Activated T-cell treated with anti-CD3 and anti-CD28 coated beads, Interleukin-2, amount 50 U/mL, for 72 hours (primary cell): ENCODE measurements at regions not wholly inside any gene's neighbourhood (a gene's known extent, or its start where the extent isn't known, plus 50 kb on each side); places are given as distances from the start of the nearest gene placed in this dataset.

Experiments used
- ATAC-seq, 2 donors: fragments of 150-1000 bp; cut with Tn5 transposase; replicated peaks in 1 of 2; 2 replicates each; pipeline ENCODE4 v1.10.0; 2021; ENCODE audit warnings: moderate library complexity in 2 of 2, mild to moderate bottlenecking in 1 of 2
- DNase-seq, 2 donors: peaks; one replicate each; pipeline ENCODE4 v3.0.0; 2021 to 2022; ENCODE audit warnings: mixed read lengths in 1 of 2
- H3K27ac Mint-ChIP-seq: one replicate; pipeline ENCODE4 v1.8.0; 2022; ENCODE audit warnings: mild to moderate bottlenecking, moderate library complexity, mixed read lengths
- H3K27me3 Mint-ChIP-seq: one replicate; pipeline ENCODE4 v1.8.0; 2022; ENCODE audit warnings: low read depth, mixed read lengths
- H3K36me3 Mint-ChIP-seq, 2 donors: one replicate each; pipeline ENCODE4 v1.8.0; 2022; ENCODE audit warnings: mixed read lengths in 2 of 2, mild to moderate bottlenecking in 1 of 2; ENCODE audit not compliant: insufficient read depth in 2 of 2
- H3K4me1 Mint-ChIP-seq: one replicate; pipeline ENCODE4 v1.8.0; 2022; ENCODE audit warnings: low read depth, mixed read lengths
- H3K4me3 Mint-ChIP-seq, 2 donors: one replicate each; pipeline ENCODE4 v1.8.0; 2022; ENCODE audit warnings: mild to moderate bottlenecking in 2 of 2, mixed read lengths in 2 of 2, moderate library complexity in 2 of 2
- H3K9me3 Mint-ChIP-seq, 2 donors: one replicate each; pipeline ENCODE4 v1.8.0; 2022; ENCODE audit warnings: mixed read lengths in 2 of 2

GRCh38 chr14:48751293-48751692 lies 834.9 kb downstream of the RPS29 start:
- peaks cover 2 to 3% of the 10 kb centered on the region in 2 donors for H3K9me3 Mint-ChIP-seq
- H3K27ac Mint-ChIP-seq = no peak overlapping the region
- H3K4me3 Mint-ChIP-seq = no peak overlapping the region
- H3K36me3 Mint-ChIP-seq = no peaks in the 10 kb centered on the region
- no peaks in the 10 kb centered on the region for H3K4me1 Mint-ChIP-seq
- ATAC-seq (no peak), DNase-seq (no peak)
- no peaks in the 10 kb centered on the region for H3K27me3 Mint-ChIP-seq

DNA sequence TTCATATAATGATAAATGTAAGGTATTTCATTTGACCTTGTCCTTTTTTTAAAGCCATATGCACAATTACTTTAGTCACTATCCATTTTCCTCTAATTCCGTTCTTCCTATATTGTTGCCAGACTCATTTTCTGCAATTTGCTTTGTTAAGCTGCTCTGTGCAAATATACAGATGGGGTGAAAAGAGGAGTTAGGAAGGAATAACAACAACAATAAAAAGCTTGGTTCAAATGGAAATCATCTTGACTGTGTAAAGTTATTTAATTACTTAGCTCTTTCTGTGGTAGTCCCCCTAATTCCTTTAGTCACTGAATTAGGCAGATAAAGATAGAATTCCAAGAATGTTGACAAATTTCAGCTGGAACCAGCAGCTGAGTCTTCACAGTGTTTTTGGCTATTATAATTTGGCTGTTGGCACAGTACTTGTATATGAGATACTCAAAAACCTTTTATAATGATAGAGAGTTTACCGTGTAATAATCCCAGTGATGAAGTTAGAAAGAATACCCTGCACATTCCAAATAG lies 838.0 kb downstream of the RPS29 start:
- DNase-seq (no peak), ATAC-seq (no peak)
- no peak overlapping the region for H3K4me3 Mint-ChIP-seq
- H3K36me3 Mint-ChIP-seq = no peaks in the 10 kb centered on the region
- H3K4me1 Mint-ChIP-seq = no peaks in the 10 kb centered on the region
- peaks cover 2 to 3% of the 10 kb centered on the region in 2 donors for H3K9me3 Mint-ChIP-seq
- H3K27me3 Mint-ChIP-seq = no peaks in the 10 kb centered on the region
- no peak overlapping the region for H3K27ac Mint-ChIP-seq

- Mint-ChIP-seq H3K27me3 (no peaks in the 10 kb centered on the region), H3K4me3 (no peak overlapping the region), H3K27ac (no peak overlapping the region), H3K36me3 (no peaks in the 10 kb centered on the region), H3K9me3 (peaks cover 2 to 3% of the 10 kb centered on the region in 2 donors), H3K4me1 (no peaks in the 10 kb centered on the region)
- no peak for DNase-seq
- no peak for ATAC-seq
Measured at GRCh38 chr14:48747561-48748089, 838.6 kb downstream of the RPS29 start.

DNA sequence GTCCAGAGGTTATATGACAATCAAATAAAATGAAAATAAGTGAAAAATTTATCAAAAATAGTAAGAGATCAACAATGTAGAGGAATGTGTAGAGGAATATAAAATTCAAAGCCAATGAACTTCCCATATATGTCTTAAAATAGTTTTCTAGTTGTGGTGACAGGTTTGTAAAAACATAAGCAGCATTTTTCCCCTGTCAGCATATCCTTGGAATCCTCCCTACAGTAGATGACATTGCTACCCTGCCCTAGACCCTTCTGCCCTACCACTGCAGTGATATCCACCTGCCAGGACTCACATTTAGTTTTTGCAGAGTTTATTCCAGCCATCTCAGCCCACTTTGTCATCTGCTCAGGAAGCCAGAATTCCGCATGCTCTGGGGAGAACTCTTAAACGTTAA lies 842.0 kb downstream of the RPS29 start:
- Mint-ChIP-seq H3K4me1 (no peaks in the 10 kb centered on the region), H3K27me3 (no peaks in the 10 kb centered on the region), H3K9me3 (peaks cover 2 to 3% of the 10 kb centered on the region in 2 donors), H3K36me3 (no peaks in the 10 kb centered on the region), H3K27ac (no peak overlapping the region), H3K4me3 (no peak overlapping the region)
- ATAC-seq = no peak
- DNase-seq = no peak

DNA sequence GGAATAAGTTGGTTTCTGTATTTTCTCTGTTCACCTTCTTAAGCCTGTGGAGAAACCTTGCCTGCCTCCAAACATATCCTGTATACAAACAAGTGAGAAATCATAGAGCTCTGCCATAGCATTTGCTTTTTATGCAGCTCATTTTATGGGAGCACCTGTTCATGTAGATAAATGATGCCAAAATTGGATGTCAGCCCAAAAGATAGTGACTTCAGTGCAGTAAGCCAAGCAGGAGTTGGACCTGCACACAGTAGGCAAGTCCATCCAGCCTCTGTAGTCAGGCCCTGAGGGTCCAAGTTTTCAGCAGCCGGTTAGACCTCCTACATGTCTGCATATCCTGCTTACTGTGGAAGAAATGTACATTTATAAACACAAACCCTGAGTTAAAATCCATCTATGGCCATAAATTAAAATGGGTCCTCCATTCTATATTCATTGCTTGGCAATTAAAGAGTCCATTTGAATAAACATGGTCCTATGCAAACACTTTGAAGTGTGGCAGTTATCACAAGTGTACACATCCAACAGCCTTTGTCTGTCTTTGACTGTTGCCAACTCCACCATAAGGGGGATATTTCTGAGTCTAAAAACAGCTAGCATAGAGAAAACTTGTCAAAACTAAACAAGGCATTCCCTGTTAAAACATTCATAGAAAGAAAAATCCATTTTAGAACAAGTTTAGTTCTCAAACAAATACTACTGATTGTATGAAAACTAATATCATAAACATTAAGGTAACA lies 847.8 kb downstream of the RPS29 start:
- Mint-ChIP-seq H3K4me3 (no peak overlapping the region), H3K27me3 (no peaks in the 10 kb centered on the region), H3K27ac (no peak overlapping the region), H3K4me1 (no peaks in the 10 kb centered on the region), H3K9me3 (peaks cover 2 to 5% of the 10 kb centered on the region in 2 donors), H3K36me3 (no peaks in the 10 kb centered on the region)
- DNase-seq (no peak), ATAC-seq (no peak)

GRCh38 chr14:48735607-48736006 lies 850.6 kb downstream of the RPS29 start:
- Mint-ChIP-seq H3K36me3 (no peaks in the 10 kb centered on the region), H3K27ac (no peak overlapping the region), H3K4me1 (no peaks in the 10 kb centered on the region), H3K4me3 (no peak overlapping the region), H3K27me3 (no peaks in the 10 kb centered on the region), H3K9me3 (peaks cover 2 to 5% of the 10 kb centered on the region in 2 donors)
- ATAC-seq = no peak
- DNase-seq = no peak

GRCh38 chr14:48731260-48731659 lies 854.9 kb downstream of the RPS29 start:
- Mint-ChIP-seq H3K4me3 (no peak overlapping the region), H3K27ac (no peak overlapping the region), H3K4me1 (no peaks in the 10 kb centered on the region)

DNA sequence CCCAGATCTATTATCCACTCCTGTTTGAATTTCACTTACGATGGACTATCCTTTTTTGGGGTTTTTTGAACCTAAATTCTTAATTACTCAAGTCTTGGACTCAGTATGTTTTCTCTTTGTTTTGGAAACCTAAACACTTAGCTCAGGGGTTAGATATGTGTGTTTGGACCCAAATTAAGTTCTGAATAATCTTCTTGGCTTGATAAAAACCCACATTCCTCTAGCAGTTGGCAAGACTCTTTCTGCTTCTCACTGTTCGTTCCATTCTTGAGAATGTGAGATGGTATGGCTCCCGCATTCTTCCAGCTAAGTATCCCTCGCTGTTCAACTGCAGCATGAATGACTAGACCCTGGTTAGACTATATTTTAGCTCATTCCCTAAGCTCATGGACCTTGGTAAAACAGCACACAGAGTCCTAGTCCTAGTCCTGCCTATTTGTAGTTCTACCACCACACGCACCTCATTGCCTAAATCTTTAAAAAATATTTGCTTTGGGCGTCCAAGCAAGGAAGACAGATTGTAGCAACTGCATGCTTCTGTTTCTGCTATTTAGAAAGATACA lies 860.0 kb downstream of the RPS29 start:
- H3K27ac Mint-ChIP-seq = no peak overlapping the region
- H3K36me3 Mint-ChIP-seq = no peaks in the 10 kb centered on the region
- H3K9me3 Mint-ChIP-seq = no peaks in the 10 kb centered on the region
- H3K4me1 Mint-ChIP-seq = no peaks in the 10 kb centered on the region
- no peak for DNase-seq
- no peak for ATAC-seq
- no peak overlapping the region for H3K4me3 Mint-ChIP-seq
- H3K27me3 Mint-ChIP-seq = no peaks in the 10 kb centered on the region

More at GRCh38 chr14:48731260-48731659, 854.9 kb downstream of the RPS29 start:
- peaks cover 2 to 5% of the 10 kb centered on the region in 2 donors for H3K9me3 Mint-ChIP-seq
- DNase-seq (no peak), ATAC-seq (no peak)
- H3K27me3 Mint-ChIP-seq = no peaks in the 10 kb centered on the region
- H3K36me3 Mint-ChIP-seq = no peaks in the 10 kb centered on the region

GRCh38 chr14:48725051-48725734 lies 861.0 kb downstream of the RPS29 start:
- ATAC-seq (no peak), DNase-seq (no peak)
- Mint-ChIP-seq H3K4me1 (no peaks in the 10 kb centered on the region), H3K4me3 (no peak overlapping the region), H3K36me3 (no peaks in the 10 kb centered on the region), H3K27ac (no peak overlapping the region), H3K27me3 (no peaks in the 10 kb centered on the region), H3K9me3 (no peaks in the 10 kb centered on the region)

- Mint-ChIP-seq H3K4me1 (no peaks in the 10 kb centered on the region), H3K4me3 (no peak overlapping the region), H3K27ac (no peak overlapping the region), H3K9me3 (no peaks in the 10 kb centered on the region), H3K27me3 (no peaks in the 10 kb centered on the region), H3K36me3 (no peaks in the 10 kb centered on the region)
- DNase-seq = no peak
- ATAC-seq = no peak
Measured at GRCh38 chr14:48723841-48724495, 862.2 kb downstream of the RPS29 start.

DNA sequence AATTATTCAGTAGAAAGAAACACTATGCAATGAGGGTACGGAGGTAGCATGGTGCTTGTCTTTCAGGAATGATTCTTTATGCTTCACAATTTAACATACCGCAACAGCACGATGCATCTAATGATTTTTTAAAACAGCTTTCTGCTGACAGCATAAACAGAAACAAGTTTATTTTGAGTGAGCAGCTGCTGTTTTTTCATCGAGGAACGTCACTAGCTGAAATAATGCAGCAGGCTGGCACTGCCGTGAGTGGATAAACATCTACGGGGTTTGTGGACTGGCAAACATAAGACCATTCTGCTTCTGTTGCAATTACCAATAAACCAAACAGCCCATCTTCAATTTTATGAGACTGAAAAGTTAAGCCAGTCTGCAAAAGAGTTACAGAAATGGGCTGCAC lies 871.8 kb downstream of the RPS29 start:
- Mint-ChIP-seq H3K27ac (no peak overlapping the region), H3K4me1 (no peaks in the 10 kb centered on the region), H3K9me3 (peaks cover 2 to 3% of the 10 kb centered on the region in 2 donors), H3K36me3 (no peaks in the 10 kb centered on the region), H3K4me3 (no peak overlapping the region), H3K27me3 (no peaks in the 10 kb centered on the region)
- DNase-seq (no peak), ATAC-seq (no peak)

- no peak overlapping the region for H3K4me3 Mint-ChIP-seq
- no peak overlapping the region for H3K27ac Mint-ChIP-seq
- H3K4me1 Mint-ChIP-seq = no peaks in the 10 kb centered on the region
- DNase-seq (no peak), ATAC-seq (no peak)
- peaks cover 3% of the 10 kb centered on the region in 2 donors for H3K9me3 Mint-ChIP-seq
- no peaks in the 10 kb centered on the region for H3K27me3 Mint-ChIP-seq
- H3K36me3 Mint-ChIP-seq = no peaks in the 10 kb centered on the region
Measured at GRCh38 chr14:48710133-48710532, 876.0 kb downstream of the RPS29 start.

- H3K36me3 Mint-ChIP-seq = no peaks in the 10 kb centered on the region
- no peak overlapping the region for H3K27ac Mint-ChIP-seq
- H3K9me3 Mint-ChIP-seq = peaks cover 3% of the 10 kb centered on the region in 2 donors
- no peaks in the 10 kb centered on the region for H3K27me3 Mint-ChIP-seq
- DNase-seq = no peak
- no peaks in the 10 kb centered on the region for H3K4me1 Mint-ChIP-seq
- H3K4me3 Mint-ChIP-seq = no peak overlapping the region
- no peak for ATAC-seq
Measured at GRCh38 chr14:48709277-48709785, 876.8 kb downstream of the RPS29 start.
